Pancreas (tissue), 10 donors: ENCODE measurements at regions not wholly inside any gene's neighbourhood (a gene's known extent, or its start where the extent isn't known, plus 50 kb on each side); places are given as distances from the start of the nearest gene placed in this dataset.

Source experiments
- ATAC-seq, 4 donors: fragments of 200-7000 bp; cut with Tn5 transposase; one replicate each; pipeline versions ENCODE4 v1.8.0 to v1.9.1; 2020; ENCODE audit warnings: mild to moderate bottlenecking in 4 of 4, moderate library complexity in 4 of 4
- DNase-seq, 6 donors: peaks; one replicate each; pipeline ENCODE4 v3.0.0-alpha.2; 2020
- FAIRE-seq: peaks from 2 replicates; lab custom pipeline; 2012; peaks lifted over from hg19 to GRCh38; lab: Jason Lieb, UNC
- H3K27ac ChIP-seq, 4 donors: fragments of 200-600 bp; sonication (generic); 1 replicate in 3 of 4; 2 replicates in 1 of 4; pipeline versions ENCODE4 v1.5.0 to v1.8.0; 2020
- H3K27me3 ChIP-seq, 4 donors: fragments of 200-600 bp; one replicate each; pipeline ENCODE4 v1.8.0; 2021
- H3K36me3 ChIP-seq, 3 donors: fragments of 200-600 bp; sonication (generic) in 1 of 3; one replicate each; pipeline versions ENCODE4 v1.5.0 to v1.8.0; 2020 to 2021
- H3K4me1 ChIP-seq, 3 donors: fragments of 200-600 bp; one replicate each; pipeline ENCODE4 v1.8.0; 2021
- H3K4me3 ChIP-seq, 4 donors: fragments of 200-600 bp; sonication (generic) in 2 of 4; one replicate each; pipeline versions ENCODE4 v1.5.0 to v1.8.0; 2020 to 2021
- H3K9me3 ChIP-seq, 4 donors: fragments of 200-600 bp; one replicate each; pipeline ENCODE4 v1.8.0; 2021
- WGBS, 2 donors: extraction: QIAGEN DNeasy Blood & Tissue Kit; methylation state at CpG; one replicate each; pipeline ENCODE4 v1.1.7; 2013; 5-methylcytosine and 5-hydroxymethylcytosine counted together
- intact Hi-C, 3 donors: fragments of 100-400 bp; cut with DNase I; formaldehyde crosslinking; loops; one replicate each; pipeline versions ENCODE4 v1.11.1 to v1.14.2; 2022
- TF ChIP-seq, protein P1 (sequence below), 4 donors: fragments of 200-600 bp; sonication (generic) in 3 of 4; IDR thresholded peaks; one replicate each; pipeline versions ENCODE4 v1.5.0 to v1.8.0; 2021; ENCODE audit warnings: antibody characterized with exemption in 4 of 4
- donor health status: healthy with polysubstance abuse.
- donor health status: DM: no; HTN: no; CAD: no; lungs with moderate emphysema.
- donor health status: DM: no; HTN: no; CAD: no.
- donor health status: control.
- donor health status: control.
- donor health status: Bipolar disorder and iron deficiency.
- donor health status: DM: yes; HTN: yes; CAD: no.
- donor health status: DM: no; HTN: no; CAD: no.
- donor health status: DM: no; HTN: no; CAD: no.
- donor health status: DM: yes; HTN: yes; CAD: no.

DNA sequence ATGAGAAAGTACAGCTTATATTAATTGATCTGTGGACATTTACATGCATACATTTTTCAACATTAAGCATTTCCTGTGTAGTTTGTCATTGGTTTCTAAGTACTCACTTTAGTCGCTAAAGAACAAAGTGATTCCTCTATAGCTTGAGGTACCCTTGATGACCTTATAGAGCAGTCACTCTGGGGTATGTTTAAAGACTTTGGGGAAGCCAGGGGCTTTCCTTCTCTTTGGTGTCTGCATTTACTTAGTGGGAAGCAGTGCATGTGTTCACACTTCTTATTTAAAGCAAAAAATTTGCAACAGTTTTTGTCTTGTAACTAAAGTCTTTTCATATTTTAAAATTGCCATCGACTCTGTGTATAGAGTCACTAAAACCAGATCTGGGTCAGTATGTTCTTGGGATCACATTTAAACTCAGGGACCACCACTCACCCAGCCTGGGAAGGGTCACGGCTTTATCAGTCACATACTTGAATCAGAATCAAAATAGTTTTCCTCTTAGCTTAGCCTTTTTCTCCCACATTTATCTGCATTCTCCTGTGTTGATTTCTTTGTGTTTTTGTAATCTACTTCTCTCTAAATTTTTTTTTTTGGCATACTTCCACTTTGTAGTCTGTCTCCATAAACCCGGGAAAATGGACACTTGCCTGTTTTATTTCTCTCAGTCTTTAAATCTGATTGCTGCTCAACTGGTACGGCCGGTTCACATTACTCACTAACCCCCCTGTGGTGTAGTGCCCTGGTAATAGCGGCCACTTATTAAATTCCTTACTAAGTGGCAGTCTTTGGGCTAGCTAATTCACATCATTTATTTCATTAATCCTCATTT is 143.9 kb upstream of the FBN2 start:
- 11% methylated on average over 7 of the region's 7 CpGs for WGBS, 2 donors
- no peaks in the 10 kb centered on the region for H3K4me1 ChIP-seq
- no peak overlapping the region for H3K27ac ChIP-seq
- intact Hi-C loops: no loop called here
- peak in 2 of 6 donors; percentile 3 to 18 for DNase-seq
- H3K9me3 ChIP-seq: no peaks in the 10 kb centered on the region
- no peaks in the 10 kb centered on the region for H3K36me3 ChIP-seq
- no peak overlapping the region for H3K4me3 ChIP-seq
- TF ChIP-seq, protein P1, sequence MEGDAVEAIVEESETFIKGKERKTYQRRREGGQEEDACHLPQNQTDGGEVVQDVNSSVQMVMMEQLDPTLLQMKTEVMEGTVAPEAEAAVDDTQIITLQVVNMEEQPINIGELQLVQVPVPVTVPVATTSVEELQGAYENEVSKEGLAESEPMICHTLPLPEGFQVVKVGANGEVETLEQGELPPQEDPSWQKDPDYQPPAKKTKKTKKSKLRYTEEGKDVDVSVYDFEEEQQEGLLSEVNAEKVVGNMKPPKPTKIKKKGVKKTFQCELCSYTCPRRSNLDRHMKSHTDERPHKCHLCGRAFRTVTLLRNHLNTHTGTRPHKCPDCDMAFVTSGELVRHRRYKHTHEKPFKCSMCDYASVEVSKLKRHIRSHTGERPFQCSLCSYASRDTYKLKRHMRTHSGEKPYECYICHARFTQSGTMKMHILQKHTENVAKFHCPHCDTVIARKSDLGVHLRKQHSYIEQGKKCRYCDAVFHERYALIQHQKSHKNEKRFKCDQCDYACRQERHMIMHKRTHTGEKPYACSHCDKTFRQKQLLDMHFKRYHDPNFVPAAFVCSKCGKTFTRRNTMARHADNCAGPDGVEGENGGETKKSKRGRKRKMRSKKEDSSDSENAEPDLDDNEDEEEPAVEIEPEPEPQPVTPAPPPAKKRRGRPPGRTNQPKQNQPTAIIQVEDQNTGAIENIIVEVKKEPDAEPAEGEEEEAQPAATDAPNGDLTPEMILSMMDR (IDR thresholded peaks at IDR 0.05): no peak
- peak in 2 of 4 donors; percentile 67 to 71 for ATAC-seq
- no peak for FAIRE-seq
- no peaks in the 10 kb centered on the region for H3K27me3 ChIP-seq

GRCh38 chr5:128682669-128683068 is 144.6 kb upstream of the FBN2 start:
- Histone ChIP-seq H3K9me3 (no peaks in the 10 kb centered on the region), H3K36me3 (no peaks in the 10 kb centered on the region), H3K4me3 (no peak overlapping the region), H3K27me3 (no peaks in the 10 kb centered on the region), H3K4me1 (no peaks in the 10 kb centered on the region), H3K27ac (peak overlapping the region in 1 of 4 donors; percentile 18)
- TF ChIP-seq, protein P1 (IDR thresholded peaks at IDR 0.05): no peak
- no peak for FAIRE-seq
- ATAC-seq: no peak
- WGBS, 2 donors: 47 to 52% methylated on average over 2 of the region's 2 CpGs
- intact Hi-C loops: no loop called here
- DNase-seq: no peak

DNA sequence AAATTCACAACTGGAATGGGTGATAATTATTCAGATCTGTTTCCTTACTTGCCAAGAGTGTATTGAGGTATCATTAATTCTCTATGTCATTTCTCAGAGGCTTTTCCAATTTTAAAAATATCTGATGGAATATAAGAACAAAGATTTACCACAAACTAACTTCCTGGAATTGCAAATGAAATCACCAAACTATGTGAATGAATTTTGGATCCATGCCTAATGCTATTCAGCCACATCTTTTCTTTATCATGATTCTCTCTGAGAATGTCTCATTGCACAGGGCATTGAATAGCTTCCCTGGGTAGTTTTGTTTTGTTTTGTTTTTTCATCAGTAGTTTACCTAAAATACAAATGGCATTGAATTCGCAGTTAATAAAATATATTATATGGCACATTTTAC is 146.9 kb upstream of the FBN2 start:
- intact Hi-C loops: no loop called here
- WGBS, 2 donors: 59 to 84% methylated on average over 1 of the region's 1 CpG

DNA sequence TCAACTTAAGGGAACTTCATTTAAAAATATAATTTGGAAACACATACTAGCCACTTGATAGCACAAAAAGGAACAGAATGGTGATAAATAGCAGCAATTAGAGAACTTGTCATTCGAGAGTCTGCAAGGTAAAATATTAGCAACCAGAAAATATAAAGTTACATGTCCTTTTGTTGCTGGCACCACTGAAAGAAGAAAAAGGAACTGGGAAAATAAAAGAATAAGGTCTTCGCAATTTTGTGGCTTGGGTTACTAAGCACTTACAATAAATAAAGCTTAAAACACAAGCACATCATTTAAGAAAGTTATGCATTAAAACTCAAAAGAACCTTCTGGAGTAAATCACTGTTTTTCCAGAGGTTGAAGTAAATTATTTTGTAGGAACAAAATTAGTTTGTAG is 149.9 kb upstream of the FBN2 start:
- Histone ChIP-seq H3K4me1 (no peaks in the 10 kb centered on the region), H3K27me3 (no peaks in the 10 kb centered on the region), H3K4me3 (no peak overlapping the region), H3K36me3 (no peaks in the 10 kb centered on the region), H3K27ac (no peak overlapping the region), H3K9me3 (no peaks in the 10 kb centered on the region)
- ATAC-seq: no peak
- 51 to 63% methylated on average over 2 of the region's 2 CpGs for WGBS, 2 donors
- DNase-seq: no peak
- TF ChIP-seq, protein P1 (IDR thresholded peaks at IDR 0.05): no peak
- FAIRE-seq: no peak
- intact Hi-C loops: no loop called here

More for the DNA sequence above, 146.9 kb upstream of the FBN2 start:
- ATAC-seq (no peak), FAIRE-seq (no peak), DNase-seq (no peak)
- Histone ChIP-seq H3K27ac (no peak overlapping the region), H3K27me3 (no peaks in the 10 kb centered on the region), H3K4me3 (no peak overlapping the region), H3K4me1 (no peaks in the 10 kb centered on the region), H3K9me3 (no peaks in the 10 kb centered on the region), H3K36me3 (no peaks in the 10 kb centered on the region)
- TF ChIP-seq, protein P1 (IDR thresholded peaks at IDR 0.05): no peak

DNA sequence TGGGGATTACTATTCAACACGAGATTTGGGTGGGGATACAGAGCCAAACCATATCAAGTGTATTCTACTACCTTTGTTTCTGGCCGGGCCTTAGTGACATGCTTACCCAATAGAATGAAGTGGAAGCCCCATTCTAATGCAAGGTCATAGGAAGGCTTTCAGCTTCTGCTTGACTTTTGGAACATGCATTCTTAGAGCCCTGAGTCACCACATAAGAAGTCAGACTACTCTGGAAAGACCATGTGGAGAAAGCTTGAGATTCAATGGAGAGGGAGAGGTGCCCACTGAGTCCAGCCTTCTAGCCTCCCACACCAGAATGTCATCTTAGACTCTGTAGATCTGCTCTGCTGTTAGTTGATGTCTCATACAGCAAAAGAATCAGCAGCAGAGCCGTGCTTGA is 155.7 kb upstream of the FBN2 start:
- TF ChIP-seq, protein P1 (IDR thresholded peaks at IDR 0.05): no peak
- intact Hi-C loops: no loop called here
- Histone ChIP-seq H3K36me3 (no peaks in the 10 kb centered on the region), H3K9me3 (no peaks in the 10 kb centered on the region), H3K4me1 (no peaks in the 10 kb centered on the region), H3K4me3 (no peak overlapping the region), H3K27ac (no peak overlapping the region), H3K27me3 (no peaks in the 10 kb centered on the region)
- DNase-seq (no peak), ATAC-seq (no peak), FAIRE-seq (no peak)
- WGBS, 2 donors: 60 to 69% methylated on average over 3 of the region's 3 CpGs
